ENCODE measurements at regions not wholly inside any gene's neighbourhood (a gene's known extent, or its start where the extent isn't known, plus 50 kb on each side); places are given as distances from the start of the nearest gene placed in this dataset.

GRCh38 chr7:54880326-54880989, 121.4 kb upstream of the SEC61G start:
- no peak for TF ChIP-seq CTCF (IDR thresholded peaks at IDR 0.05 in 8 of 11, conservative IDR thresholded peaks at IDR 0.05 in 3 of 11)
- TF ChIP-seq POLR2AphosphoS5 (IDR thresholded peaks at IDR 0.05), result no peak
